Cardiac muscle cell (in vitro differentiated cells and primary cell): ENCODE measurements at regions not wholly inside any gene's neighbourhood (a gene's known extent, or its start where the extent isn't known, plus 50 kb on each side); places are given as distances from the start of the nearest gene placed in this dataset.

Experiments
- DNase-seq, 2 donors: peaks; one replicate each; pipeline versions ENCODE4 v3.0.0 to v3.0.0-alpha.2; 2010 to 2017; ENCODE audit warnings: low read depth in 1 of 2, low spot score in 1 of 2
- H3K27ac ChIP-seq: fragments of 200-600 bp; sonication (generic); 2 replicates; pipeline ENCODE4 v1.5.1; 2016
- H3K27me3 ChIP-seq: fragments of 200-600 bp; sonication (generic); 2 replicates; pipeline ENCODE4 v1.6.0; 2016; ENCODE audit warnings: control low read depth
- H3K36me3 ChIP-seq: fragments of 200-600 bp; sonication (generic); 2 replicates; pipeline ENCODE4 v1.5.1; 2016; ENCODE audit warnings: control low read depth
- H3K4me1 ChIP-seq: fragments of 200-600 bp; sonication (generic); 2 replicates; pipeline ENCODE4 v1.8.1; 2017; ENCODE audit warnings: low read depth, mild to moderate bottlenecking, mixed run types
- H3K4me3 ChIP-seq: fragments of 200-600 bp; sonication (generic); 2 replicates; pipeline ENCODE4 v1.5.1; 2016; ENCODE audit warnings: mild to moderate bottlenecking
- H3K9me3 ChIP-seq: fragments of 200-600 bp; sonication (generic); 2 replicates; pipeline ENCODE4 v1.5.1; 2017; ENCODE audit warnings: low read depth, mild to moderate bottlenecking, control low read depth
- TF ChIP-seq, protein P1 (sequence below): IDR thresholded peaks from 2 replicates; pipeline ENCODE4 v1.5.1; 2012; ENCODE audit warnings: low read depth, mild to moderate bottlenecking, low read length

DNA sequence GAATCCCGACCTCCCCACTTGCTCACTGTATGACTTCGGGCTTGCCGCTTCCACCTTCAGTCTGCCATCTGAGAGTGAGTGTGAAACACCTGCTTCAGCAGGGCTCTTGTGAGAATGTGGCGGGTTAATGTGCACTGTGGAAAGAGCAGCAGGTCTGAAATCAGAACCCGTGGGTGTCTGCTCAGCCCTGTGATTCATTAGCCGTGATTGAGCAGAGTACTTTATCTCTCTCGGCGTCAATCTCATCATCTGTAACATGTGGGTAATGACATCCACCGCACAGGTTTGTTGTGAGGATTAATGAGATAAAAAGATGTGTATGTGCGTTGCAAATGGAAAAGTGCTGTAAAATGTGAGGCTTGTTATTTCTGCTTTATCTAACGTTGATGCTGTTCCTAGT lies 128.6 kb downstream of the LRATD1 start:
- H3K27me3 ChIP-seq: no peaks in the 10 kb centered on the region
- H3K4me3 ChIP-seq: no peak overlapping the region
- no peaks in the 10 kb centered on the region for H3K36me3 ChIP-seq
- no peaks in the 10 kb centered on the region for H3K9me3 ChIP-seq
- no peak overlapping the region for H3K27ac ChIP-seq
- TF ChIP-seq, protein P1, sequence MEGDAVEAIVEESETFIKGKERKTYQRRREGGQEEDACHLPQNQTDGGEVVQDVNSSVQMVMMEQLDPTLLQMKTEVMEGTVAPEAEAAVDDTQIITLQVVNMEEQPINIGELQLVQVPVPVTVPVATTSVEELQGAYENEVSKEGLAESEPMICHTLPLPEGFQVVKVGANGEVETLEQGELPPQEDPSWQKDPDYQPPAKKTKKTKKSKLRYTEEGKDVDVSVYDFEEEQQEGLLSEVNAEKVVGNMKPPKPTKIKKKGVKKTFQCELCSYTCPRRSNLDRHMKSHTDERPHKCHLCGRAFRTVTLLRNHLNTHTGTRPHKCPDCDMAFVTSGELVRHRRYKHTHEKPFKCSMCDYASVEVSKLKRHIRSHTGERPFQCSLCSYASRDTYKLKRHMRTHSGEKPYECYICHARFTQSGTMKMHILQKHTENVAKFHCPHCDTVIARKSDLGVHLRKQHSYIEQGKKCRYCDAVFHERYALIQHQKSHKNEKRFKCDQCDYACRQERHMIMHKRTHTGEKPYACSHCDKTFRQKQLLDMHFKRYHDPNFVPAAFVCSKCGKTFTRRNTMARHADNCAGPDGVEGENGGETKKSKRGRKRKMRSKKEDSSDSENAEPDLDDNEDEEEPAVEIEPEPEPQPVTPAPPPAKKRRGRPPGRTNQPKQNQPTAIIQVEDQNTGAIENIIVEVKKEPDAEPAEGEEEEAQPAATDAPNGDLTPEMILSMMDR: no peak
- no peaks in the 10 kb centered on the region for H3K4me1 ChIP-seq
- DNase-seq: no peak

DNA sequence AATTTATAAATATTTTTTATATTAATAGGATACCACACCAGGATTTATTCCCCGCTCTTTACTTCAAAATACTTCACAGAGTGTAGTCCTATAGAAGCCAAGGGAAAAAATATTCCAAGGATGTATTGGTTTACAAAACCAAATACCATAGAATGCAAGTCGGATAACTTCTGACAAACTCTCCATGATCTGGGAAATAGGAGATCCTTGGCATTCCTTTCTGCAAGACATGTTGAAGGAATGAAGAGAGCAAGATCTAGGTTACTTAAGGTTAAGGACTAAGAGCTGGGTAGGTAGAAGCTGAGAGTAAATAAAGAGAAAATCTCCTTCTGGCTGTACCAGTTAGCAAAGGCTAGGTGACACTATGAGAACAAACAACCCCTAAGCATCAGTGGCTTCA lies 141.2 kb downstream of the LRATD1 start:
- no peaks in the 10 kb centered on the region for H3K9me3 ChIP-seq

GRCh38 chr2:14774436-14774968 lies 142.0 kb downstream of the LRATD1 start:
- Histone ChIP-seq H3K4me1 (no peaks in the 10 kb centered on the region), H3K36me3 (no peaks in the 10 kb centered on the region), H3K4me3 (no peak overlapping the region), H3K9me3 (no peaks in the 10 kb centered on the region), H3K27me3 (no peaks in the 10 kb centered on the region), H3K27ac (no peak overlapping the region)
- DNase-seq: no peak
- TF ChIP-seq, protein P1: no peak

More for the DNA sequence above, 141.2 kb downstream of the LRATD1 start:
- H3K36me3 ChIP-seq: no peaks in the 10 kb centered on the region
- TF ChIP-seq, protein P1: no peak
- H3K27me3 ChIP-seq: no peaks in the 10 kb centered on the region
- no peak overlapping the region for H3K4me3 ChIP-seq
- no peak overlapping the region for H3K27ac ChIP-seq
- no peaks in the 10 kb centered on the region for H3K4me1 ChIP-seq
- DNase-seq: no peak

DNA sequence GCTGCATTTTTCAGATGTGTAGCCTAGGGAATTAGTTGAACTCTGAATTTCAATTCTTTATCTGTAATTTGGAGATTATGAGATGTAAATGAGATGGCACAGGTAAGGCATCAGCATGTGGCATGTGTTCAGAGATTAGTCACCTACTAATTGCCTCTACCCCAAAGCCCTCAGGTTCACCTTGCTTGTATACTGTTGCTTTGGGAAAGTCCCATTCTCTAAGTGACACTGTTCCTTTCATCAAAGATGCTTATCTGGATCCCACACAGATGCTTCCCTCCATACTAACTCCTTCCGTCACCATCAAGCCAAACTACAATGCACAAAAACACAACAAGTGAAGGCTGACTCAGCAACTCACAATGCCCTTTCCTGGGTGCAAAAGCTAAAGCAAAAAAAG lies 143.7 kb downstream of the LRATD1 start:
- Histone ChIP-seq H3K4me3 (no peak overlapping the region), H3K36me3 (no peaks in the 10 kb centered on the region), H3K27ac (no peak overlapping the region), H3K27me3 (no peaks in the 10 kb centered on the region), H3K4me1 (no peaks in the 10 kb centered on the region), H3K9me3 (no peaks in the 10 kb centered on the region)
- TF ChIP-seq, protein P1: no peak
- no peak for DNase-seq

DNA sequence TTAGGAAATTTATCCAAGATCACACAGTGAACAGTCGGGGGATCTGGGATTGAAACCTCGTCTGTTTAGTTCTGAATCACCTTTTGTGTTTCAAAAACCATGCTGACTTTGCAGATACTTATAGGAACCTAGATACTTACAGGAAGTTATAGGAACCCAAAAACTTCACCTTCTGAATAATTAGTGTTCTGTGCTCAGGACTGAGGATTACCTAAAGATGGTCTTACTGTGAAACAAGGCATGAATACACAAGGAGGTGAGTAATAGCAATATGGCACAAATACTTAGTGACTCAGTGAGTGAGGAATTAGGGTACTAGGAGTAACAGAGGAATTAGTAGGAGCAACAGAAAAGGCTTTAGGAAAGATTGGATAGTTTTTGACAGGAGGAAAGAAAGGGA lies 145.5 kb downstream of the LRATD1 start:
- Histone ChIP-seq H3K36me3 (no peaks in the 10 kb centered on the region), H3K4me1 (no peaks in the 10 kb centered on the region), H3K9me3 (no peaks in the 10 kb centered on the region), H3K27ac (no peak overlapping the region), H3K27me3 (no peaks in the 10 kb centered on the region), H3K4me3 (no peak overlapping the region)
- DNase-seq: no peak
- TF ChIP-seq, protein P1: no peak

DNA sequence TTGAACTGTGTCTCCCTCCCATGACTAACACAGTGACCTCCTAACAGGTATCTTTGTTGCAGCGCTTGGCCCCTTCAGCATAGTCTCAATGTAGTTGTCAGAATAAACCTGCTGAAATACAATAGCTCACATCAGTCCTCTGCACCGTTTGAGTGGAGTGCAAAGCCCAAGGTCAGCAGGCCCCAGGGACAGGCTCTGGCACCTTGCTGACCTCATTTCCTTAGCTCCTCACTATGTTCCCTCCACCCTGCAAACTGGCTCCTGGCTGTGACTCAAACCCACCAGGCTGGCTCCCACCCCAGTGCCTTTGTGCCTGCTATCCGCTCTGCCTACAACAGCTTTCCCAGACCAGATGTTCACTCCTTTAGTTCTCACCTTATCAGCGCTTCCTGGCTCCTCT lies 146.7 kb downstream of the LRATD1 start:
- H3K9me3 ChIP-seq: no peaks in the 10 kb centered on the region
- no peak overlapping the region for H3K27ac ChIP-seq
- H3K36me3 ChIP-seq: no peaks in the 10 kb centered on the region
- H3K4me1 ChIP-seq: no peaks in the 10 kb centered on the region
- H3K4me3 ChIP-seq: no peak overlapping the region
- TF ChIP-seq, protein P1: no peak
- DNase-seq: no peak
- no peaks in the 10 kb centered on the region for H3K27me3 ChIP-seq
